Adrenal gland (tissue), 5 donors: ENCODE measurements at regions not wholly inside any gene's neighbourhood (a gene's known extent, or its start where the extent isn't known, plus 50 kb on each side); places are given as distances from the start of the nearest gene placed in this dataset.

Experiments
- CTCF ChIP-seq, 6 experiments: fragments of 450-650 bp in 4 of 6; fragments of 200-600 bp in 2 of 6; sonication (generic) in 1 of 6; IDR thresholded peaks; 1 replicate in 5 of 6; 2 replicates in 1 of 6; pipeline versions ENCODE4 v1.5.1 to v1.8.0; 2016 to 2021; ENCODE audit warnings: antibody characterized with exemption in 6 of 6, mild to moderate bottlenecking in 2 of 6, moderate library complexity in 1 of 6
- POLR2A ChIP-seq, 2 donors: fragments of 450-650 bp; IDR thresholded peaks; one replicate each; pipeline ENCODE4 v1.6.1; 2017; ENCODE audit warnings: antibody characterized with exemption in 2 of 2, mild to moderate bottlenecking in 2 of 2, moderate library complexity in 1 of 2
- donor health status: DM: no; HTN: no; CAD: no.

GRCh38 chr1:147451628-147452027, 89.7 kb upstream of the BCL9 start:
- TF ChIP-seq CTCF (IDR thresholded peaks at IDR 0.05), result no peak
- no peak for TF ChIP-seq POLR2A (IDR thresholded peaks at IDR 0.05)
